DOHH2 (cell line): ENCODE measurements at regions not wholly inside any gene's neighbourhood (a gene's known extent, or its start where the extent isn't known, plus 50 kb on each side); places are given as distances from the start of the nearest gene placed in this dataset.
"Not testable (repeated sequence)": the region's sequence is repeated elsewhere in the genome, so short reads cannot be mapped to it uniquely, and the experiment has no call there.

Experiments used
- H3F3A ChIP-seq: fragments of 200-600 bp; sonication (generic), shearing (Covaris generic); 2 replicates; pipeline ENCODE4 v1.6.0; 2016; ENCODE audit warnings: antibody characterized with exemption, mild to moderate bottlenecking; ENCODE audit not compliant: control insufficient read depth, insufficient read depth
- H3K27ac ChIP-seq: fragments of 200-600 bp; sonication (generic); 2 replicates; pipeline ENCODE4 v1.5.1; 2014; ENCODE audit warnings: low read depth, mild to moderate bottlenecking, low read length, moderate library complexity
- H3K27me3 ChIP-seq: fragments of 200-600 bp; sonication (generic); 2 replicates; pipeline ENCODE4 v1.6.1; 2014; ENCODE audit warnings: mild to moderate bottlenecking, low read length, mixed read lengths; ENCODE audit not compliant: control insufficient read depth
- H3K36me3 ChIP-seq: fragments of 200-600 bp; sonication (generic); 2 replicates; pipeline ENCODE4 v1.6.1; 2014; ENCODE audit warnings: mild to moderate bottlenecking, low read length, moderate library complexity, mixed read lengths; ENCODE audit not compliant: control insufficient read depth
- H3K4me1 ChIP-seq: fragments of 200-600 bp; sonication (generic); 2 replicates; pipeline ENCODE4 v1.6.1; 2014; ENCODE audit warnings: mild to moderate bottlenecking, low read length, mixed read lengths; ENCODE audit not compliant: control insufficient read depth
- H3K4me2 ChIP-seq: fragments of 200-600 bp; sonication (generic); 2 replicates; pipeline ENCODE4 v1.6.0; 2014; ENCODE audit warnings: mild to moderate bottlenecking, low read length, moderate library complexity
- H3K4me3 ChIP-seq: fragments of 200-600 bp; sonication (generic); 2 replicates; pipeline ENCODE4 v1.5.1; 2014; ENCODE audit warnings: mild to moderate bottlenecking, low read length, mixed read lengths
- H3K79me2 ChIP-seq: fragments of 200-600 bp; sonication (generic); 2 replicates; pipeline ENCODE4 v1.6.1; 2014; ENCODE audit warnings: mild to moderate bottlenecking, low read length, mixed read lengths; ENCODE audit not compliant: control insufficient read depth
- H3K9me2 ChIP-seq: fragments of 200-600 bp; sonication (generic); replicated peaks from 2 replicates; pipeline ENCODE4 v1.6.1; 2014; ENCODE audit warnings: mild to moderate bottlenecking, low read length, mixed read lengths; ENCODE audit not compliant: control insufficient read depth
- H3K9me3 ChIP-seq: fragments of 200-600 bp; sonication (generic); 2 replicates; pipeline ENCODE4 v1.6.1; 2014; ENCODE audit warnings: antibody characterized with exemption, low read length, mixed read lengths; ENCODE audit not compliant: control insufficient read depth, insufficient read depth
- H4K20me1 ChIP-seq: fragments of 200-600 bp; sonication (generic); 2 replicates; pipeline ENCODE4 v1.6.0; 2014; ENCODE audit warnings: low read depth, mild to moderate bottlenecking, antibody characterized with exemption, low read length, moderate library complexity; ENCODE audit not compliant: control insufficient read depth, insufficient read depth
- CTCF ChIP-seq: fragments of 200-600 bp; sonication (generic); IDR thresholded peaks from one replicate; pipeline ENCODE4 v1.5.1; 2014; ENCODE audit warnings: antibody characterized with exemption, mild to moderate bottlenecking, low read depth, low read length; ENCODE audit not compliant: poor library complexity, severe bottlenecking
- EZH2phosphoT487 ChIP-seq: fragments of 200-600 bp; sonication (generic); IDR thresholded peaks from 2 replicates; pipeline ENCODE4 v1.6.1; 2017; ENCODE audit warnings: borderline replicate concordance, mild to moderate bottlenecking, antibody characterized with exemption, low read length, moderate library complexity, mixed read lengths

GRCh38 chr4:3632794-3633193 is 100.6 kb upstream of the LRPAP1 start:
- not testable (repeated sequence) for H4K20me1 ChIP-seq, H3K9me3 ChIP-seq, H3K9me2 ChIP-seq, H3K4me3 ChIP-seq, H3K4me2 ChIP-seq, H3K36me3 ChIP-seq, H3K4me1 ChIP-seq, H3K79me2 ChIP-seq, H3K27me3 ChIP-seq, H3F3A ChIP-seq, H3K27ac ChIP-seq

GRCh38 chr4:3631544-3632266 is 99.5 kb upstream of the LRPAP1 start:
- not testable (repeated sequence) for H4K20me1 ChIP-seq, H3K4me2 ChIP-seq, H3F3A ChIP-seq, H3K4me1 ChIP-seq, H3K4me3 ChIP-seq, H3K27me3 ChIP-seq, H3K79me2 ChIP-seq, H3K9me3 ChIP-seq, H3K36me3 ChIP-seq, H3K9me2 ChIP-seq, H3K27ac ChIP-seq

GRCh38 chr4:3630598-3631543 is 98.6 kb upstream of the LRPAP1 start:
- Histone ChIP-seq H3K9me2 (no peaks in the 10 kb centered on the region), H3K4me3 (no peak overlapping the region), H3K4me2 (no peak overlapping the region), H4K20me1 (no peaks in the 10 kb centered on the region), H3K4me1 (no peaks in the 10 kb centered on the region), H3K36me3 (no peaks in the 10 kb centered on the region), H3K9me3 (no peaks in the 10 kb centered on the region), H3K27ac (no peak overlapping the region), H3K79me2 (no peaks in the 10 kb centered on the region), H3F3A (no peaks in the 10 kb centered on the region), H3K27me3 (peaks cover 4% of the 10 kb centered on the region)
- TF ChIP-seq CTCF, result no peak
- TF ChIP-seq EZH2phosphoT487, result no peak

GRCh38 chr4:3630136-3630597 is 97.9 kb upstream of the LRPAP1 start:
- H3K4me3 ChIP-seq, result no peak overlapping the region
- H3K4me2 ChIP-seq, result no peak overlapping the region
- no peaks in the 10 kb centered on the region for H3F3A ChIP-seq
- no peaks in the 10 kb centered on the region for H3K79me2 ChIP-seq
- no peaks in the 10 kb centered on the region for H3K4me1 ChIP-seq
- no peaks in the 10 kb centered on the region for H3K36me3 ChIP-seq
- no peak overlapping the region for H3K27ac ChIP-seq
- H3K27me3 ChIP-seq, result peaks cover 4% of the 10 kb centered on the region
- no peaks in the 10 kb centered on the region for H4K20me1 ChIP-seq
- no peak for TF ChIP-seq EZH2phosphoT487
- no peak for TF ChIP-seq CTCF
- H3K9me2 ChIP-seq, result no peaks in the 10 kb centered on the region
- no peaks in the 10 kb centered on the region for H3K9me3 ChIP-seq
